ENCODE measurements at regions not wholly inside any gene's neighbourhood (a gene's known extent, or its start where the extent isn't known, plus 50 kb on each side); places are given as distances from the start of the nearest gene placed in this dataset.

- ATAC-seq: no peak
These were observed 399.1 kb upstream of the SPRED2 start for GRCh38 chr2:65831509-65831908.

GRCh38 chr2:65826567-65826966 is 394.2 kb upstream of the SPRED2 start:
- no peak for ATAC-seq

- no peak for ATAC-seq
These were observed 391.1 kb upstream of the SPRED2 start for GRCh38 chr2:65823511-65823910.

- ATAC-seq: no peak
These were observed 388.1 kb upstream of the SPRED2 start for GRCh38 chr2:65820454-65820853.

- ATAC-seq: no peak
These were observed 387.6 kb upstream of the SPRED2 start for GRCh38 chr2:65819963-65820362.

GRCh38 chr2:65818873-65819451 is 386.6 kb upstream of the SPRED2 start:
- peak; percentile 60 for ATAC-seq

- ATAC-seq: no peak
These were observed 381.3 kb upstream of the SPRED2 start for GRCh38 chr2:65813631-65814173.

GRCh38 chr2:65812887-65813286 is 380.5 kb upstream of the SPRED2 start:
- ATAC-seq: no peak

GRCh38 chr2:65807942-65808341 is 375.5 kb upstream of the SPRED2 start:
- no peak for ATAC-seq

GRCh38 chr2:65804777-65805176 is 372.4 kb upstream of the SPRED2 start:
- ATAC-seq: no peak

- ATAC-seq: no peak
These were observed 370.0 kb upstream of the SPRED2 start for GRCh38 chr2:65802298-65802942.

- ATAC-seq: no peak
These were observed 368.6 kb upstream of the SPRED2 start for GRCh38 chr2:65800998-65801397.

GRCh38 chr2:65799141-65799854 is 366.9 kb upstream of the SPRED2 start:
- no peak for ATAC-seq

- no peak for ATAC-seq
These were observed 366.2 kb upstream of the SPRED2 start for GRCh38 chr2:65798641-65799040.

GRCh38 chr2:65794994-65795393 is 362.6 kb upstream of the SPRED2 start:
- no peak for ATAC-seq

- ATAC-seq: no peak
These were observed 359.1 kb upstream of the SPRED2 start for GRCh38 chr2:65791404-65791975.

GRCh38 chr2:65790676-65790935 is 358.2 kb upstream of the SPRED2 start:
- no peak for ATAC-seq

- no peak for ATAC-seq
These were observed 357.7 kb upstream of the SPRED2 start for GRCh38 chr2:65789923-65790675.

- no peak for ATAC-seq
These were observed 356.2 kb upstream of the SPRED2 start for GRCh38 chr2:65788556-65788955.

GRCh38 chr2:65786765-65787164 is 354.4 kb upstream of the SPRED2 start:
- ATAC-seq: no peak

- ATAC-seq: no peak
These were observed 353.8 kb upstream of the SPRED2 start for GRCh38 chr2:65786007-65786717.

- ATAC-seq: no peak
These were observed 350.7 kb upstream of the SPRED2 start for GRCh38 chr2:65782996-65783650.

All from esophagus mucosa (tissue), 1 donor.